Stimulated activated CD4-positive, alpha-beta T cell treated with anti-CD3 and anti-CD28 coated beads, TNF-alpha, amount 100 ng/mL, for 1 hour (primary cell): ENCODE measurements at regions not wholly inside any gene's neighbourhood (a gene's known extent, or its start where the extent isn't known, plus 50 kb on each side); places are given as distances from the start of the nearest gene placed in this dataset.
"Not testable (repeated sequence)": the region's sequence is repeated elsewhere in the genome, so short reads cannot be mapped to it uniquely, and the experiment has no call there.

Experiments used
- DNase-seq, 3 donors: peaks; one replicate each; pipeline ENCODE4 v3.0.0-alpha.2; 2020; ENCODE audit warnings: low read depth in 3 of 3, low spot score in 1 of 3

- DNase-seq, result no peak
Observed at GRCh38 chr16:51553314-51553713, 402.2 kb upstream of the SALL1 start.

GRCh38 chr16:51550800-51551347, 399.8 kb upstream of the SALL1 start:
- DNase-seq, result no peak

- no peak for DNase-seq
Observed at GRCh38 chr16:51549836-51550235, 398.8 kb upstream of the SALL1 start.

- DNase-seq, result no peak
Observed at GRCh38 chr16:51545951-51546350, 394.9 kb upstream of the SALL1 start.

- no peak for DNase-seq
Observed at GRCh38 chr16:51544851-51545467, 393.9 kb upstream of the SALL1 start.

- DNase-seq, result no peak
Observed at GRCh38 chr16:51543971-51544370, 392.9 kb upstream of the SALL1 start.

- DNase-seq, result no peak
Observed at GRCh38 chr16:51542981-51543815, 392.1 kb upstream of the SALL1 start.

- no peak for DNase-seq
Observed at GRCh38 chr16:51540259-51540658, 389.2 kb upstream of the SALL1 start.

- DNase-seq, result no peak
Observed at GRCh38 chr16:51538707-51539498, 387.8 kb upstream of the SALL1 start.

GRCh38 chr16:51535591-51535990, 384.5 kb upstream of the SALL1 start:
- no peak for DNase-seq

GRCh38 chr16:51532551-51532950, 381.5 kb upstream of the SALL1 start:
- no peak for DNase-seq

- DNase-seq, result no peak
Observed at GRCh38 chr16:51531271-51531670, 380.2 kb upstream of the SALL1 start.

- no peak for DNase-seq
Observed at GRCh38 chr16:51527349-51527748, 376.3 kb upstream of the SALL1 start.

GRCh38 chr16:51526621-51527020, 375.6 kb upstream of the SALL1 start:
- no peak for DNase-seq

- DNase-seq, result no peak
Observed at GRCh38 chr16:51524555-51525373, 373.7 kb upstream of the SALL1 start.

GRCh38 chr16:51524070-51524469, 373.0 kb upstream of the SALL1 start:
- no peak for DNase-seq

- DNase-seq, result no peak
Observed at GRCh38 chr16:51523400-51523799, 372.3 kb upstream of the SALL1 start.

GRCh38 chr16:51522902-51523301, 371.8 kb upstream of the SALL1 start:
- DNase-seq, result no peak

- not testable (repeated sequence) for DNase-seq
Observed at GRCh38 chr16:51516960-51517359, 365.9 kb upstream of the SALL1 start.

- DNase-seq, result no peak
Observed at GRCh38 chr16:51510416-51510815, 359.3 kb upstream of the SALL1 start.

GRCh38 chr16:51509336-51509735, 358.3 kb upstream of the SALL1 start:
- no peak for DNase-seq
